ENCODE measurements at regions not wholly inside any gene's neighbourhood (a gene's known extent, or its start where the extent isn't known, plus 50 kb on each side); places are given as distances from the start of the nearest gene placed in this dataset.

- TF ChIP-seq CTCF (IDR thresholded peaks at IDR 0.05) (no peak), POLR2A (IDR thresholded peaks at IDR 0.05) (no peak)
These were observed 83.9 kb downstream of the BAMBI start for GRCh38 chr10:28761084-28761846.

All from heart left ventricle (tissue), 13 donors.